GM21576 (cell line): ENCODE measurements at regions not wholly inside any gene's neighbourhood (a gene's known extent, or its start where the extent isn't known, plus 50 kb on each side); places are given as distances from the start of the nearest gene placed in this dataset.
A peak's percentile ranks its signal among the peaks of the same experiment; 100 is the strongest.
"Not testable (repeated sequence)": the region's sequence is repeated elsewhere in the genome, so short reads cannot be mapped to it uniquely, and the experiment has no call there.

Source experiments
- ATAC-seq: cut with Tn5 transposase; IDR thresholded peaks from one replicate; pipeline ENCODE4 v1.9.1; 2021; ENCODE audit warnings: mild to moderate bottlenecking, moderate library complexity; ENCODE audit not compliant: unreplicated experiment

DNA sequence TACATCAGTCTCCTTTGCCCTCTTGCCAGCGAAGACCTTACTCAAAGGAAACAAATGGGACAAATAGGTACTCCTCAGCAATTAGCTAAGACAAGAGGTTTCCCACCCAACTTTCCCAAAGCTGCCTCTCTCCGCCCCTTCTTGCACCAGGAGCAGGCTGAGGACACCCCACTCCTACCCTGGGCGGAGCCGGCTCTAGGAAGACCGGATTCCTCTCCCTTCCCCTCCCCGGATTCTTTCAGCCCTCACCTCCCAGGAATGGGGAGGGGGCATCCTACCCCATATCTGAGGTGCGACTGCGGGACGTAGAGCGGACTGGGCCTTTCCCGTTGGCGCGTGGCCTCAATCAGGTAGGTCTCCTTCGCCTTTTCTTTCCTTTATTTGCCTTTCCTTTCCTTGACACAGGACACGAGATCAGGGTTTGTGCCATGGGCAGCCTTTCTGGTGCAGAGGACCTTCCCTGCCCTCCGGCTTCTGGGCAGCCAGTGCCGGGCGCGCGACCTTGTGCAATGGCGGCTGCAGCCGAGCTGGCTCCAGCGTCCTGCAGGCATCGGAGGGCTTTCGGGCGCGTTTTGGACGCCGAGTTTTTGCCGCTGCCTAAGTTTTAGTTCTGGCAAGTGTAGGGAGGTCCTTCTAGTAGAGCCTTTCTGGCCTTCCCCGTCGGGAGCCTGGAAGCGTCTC, 279.9 kb downstream of the PLS3 start:
- not testable (repeated sequence) for ATAC-seq

DNA sequence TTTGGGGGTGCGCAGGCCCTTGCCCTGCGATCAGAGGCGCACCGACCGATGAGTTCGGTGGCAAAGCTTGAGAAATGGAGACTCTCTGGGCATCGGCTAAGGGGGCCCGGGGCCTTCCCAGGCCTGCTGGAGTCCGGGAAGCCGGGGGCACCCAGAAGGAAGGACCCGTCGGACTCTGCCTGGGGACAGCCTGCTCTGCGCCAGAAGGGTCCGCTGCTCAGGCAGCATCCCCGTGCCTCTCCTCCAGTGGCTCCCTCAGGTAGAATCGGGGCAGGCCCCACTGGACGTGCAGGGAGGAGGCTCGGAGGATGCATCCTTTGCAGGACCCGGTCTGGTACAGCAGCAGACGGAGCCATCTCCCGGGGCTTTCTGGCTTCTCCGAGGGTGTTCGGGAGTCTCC, 290.0 kb downstream of the PLS3 start:
- not testable (repeated sequence) for ATAC-seq

DNA sequence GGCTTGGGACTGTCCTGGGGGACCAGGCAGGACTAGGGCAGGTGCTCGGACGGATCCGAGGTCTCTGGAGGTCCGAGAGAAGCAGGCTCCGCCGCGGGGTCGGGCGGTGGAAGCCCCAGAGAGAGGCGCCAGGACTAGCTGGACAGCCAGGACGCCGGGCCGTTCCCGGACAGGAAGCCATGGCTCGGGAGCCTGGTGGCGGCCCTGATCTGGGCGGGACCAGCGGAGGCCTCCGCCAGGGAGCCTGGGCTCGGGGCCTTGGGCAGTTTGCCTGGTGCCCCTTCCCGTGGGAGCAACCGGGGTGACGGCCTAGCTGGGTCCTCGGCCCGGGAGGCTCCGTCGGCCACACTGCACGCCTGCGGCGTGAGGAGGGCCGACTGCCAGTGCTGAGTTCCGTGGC, 292.3 kb downstream of the PLS3 start:
- ATAC-seq, result not testable (repeated sequence)

DNA sequence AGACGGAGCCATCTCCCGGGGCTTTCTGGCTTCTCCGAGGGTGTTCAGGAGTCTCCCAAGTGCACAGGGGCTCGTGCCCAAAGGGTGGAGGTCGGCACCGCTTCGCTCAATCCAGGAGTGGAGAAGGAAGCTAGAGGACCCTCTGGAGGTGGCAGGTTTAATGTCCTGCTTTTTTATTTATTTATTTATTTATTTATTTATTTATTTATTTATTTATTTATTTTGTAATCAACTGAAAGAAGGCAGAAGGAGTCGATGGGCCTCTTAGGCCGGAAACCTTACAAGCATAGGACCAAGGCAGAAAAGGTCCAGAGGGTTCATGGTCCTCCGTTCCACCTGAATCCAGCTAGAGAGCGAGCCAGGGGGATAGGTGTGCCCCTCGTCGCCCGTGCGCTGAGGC, 289.4 kb upstream of the AGTR2 start:
- not testable (repeated sequence) for ATAC-seq

DNA sequence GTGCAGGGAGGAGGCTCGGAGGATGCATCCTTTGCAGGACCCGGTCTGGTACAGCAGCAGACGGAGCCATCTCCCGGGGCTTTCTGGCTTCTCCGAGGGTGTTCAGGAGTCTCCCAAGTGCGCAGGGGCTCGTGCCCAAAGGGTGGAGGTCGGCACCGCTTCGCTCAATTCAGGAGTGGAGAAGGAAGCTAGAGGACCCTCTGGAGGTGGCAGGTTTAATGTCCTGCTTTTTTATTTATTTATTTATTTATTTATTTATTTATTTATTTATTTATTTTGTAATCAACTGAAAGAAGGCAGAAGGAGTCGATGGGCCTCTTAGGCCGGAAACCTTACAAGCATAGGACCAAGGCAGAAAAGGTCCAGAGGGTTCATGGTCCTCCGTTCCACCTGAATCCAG, 286.4 kb upstream of the AGTR2 start:
- not testable (repeated sequence) for ATAC-seq

GRCh38 chrX:115888041-115888440, 282.5 kb upstream of the AGTR2 start:
- not testable (repeated sequence) for ATAC-seq

DNA sequence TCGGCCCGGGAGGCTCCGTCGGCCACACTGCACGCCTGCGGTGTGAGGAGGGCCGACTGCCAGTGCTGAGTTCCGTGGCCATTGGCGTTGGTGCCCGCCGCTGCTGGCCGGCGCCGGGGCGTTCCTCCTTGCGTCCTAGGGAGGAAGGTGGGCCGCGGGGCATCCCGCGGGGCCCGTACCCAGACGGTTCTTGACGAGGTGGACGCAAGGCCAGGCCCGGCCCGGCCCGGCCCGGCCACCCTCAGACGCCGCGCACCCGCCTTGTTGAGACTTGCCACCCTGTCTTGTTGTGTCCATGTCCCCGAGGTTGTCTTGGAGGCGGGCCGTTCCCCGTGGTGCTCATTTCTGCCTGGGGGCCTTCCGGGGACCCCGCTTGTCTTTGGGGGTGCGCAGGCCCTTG, 282.0 kb upstream of the AGTR2 start:
- ATAC-seq, result not testable (repeated sequence)

DNA sequence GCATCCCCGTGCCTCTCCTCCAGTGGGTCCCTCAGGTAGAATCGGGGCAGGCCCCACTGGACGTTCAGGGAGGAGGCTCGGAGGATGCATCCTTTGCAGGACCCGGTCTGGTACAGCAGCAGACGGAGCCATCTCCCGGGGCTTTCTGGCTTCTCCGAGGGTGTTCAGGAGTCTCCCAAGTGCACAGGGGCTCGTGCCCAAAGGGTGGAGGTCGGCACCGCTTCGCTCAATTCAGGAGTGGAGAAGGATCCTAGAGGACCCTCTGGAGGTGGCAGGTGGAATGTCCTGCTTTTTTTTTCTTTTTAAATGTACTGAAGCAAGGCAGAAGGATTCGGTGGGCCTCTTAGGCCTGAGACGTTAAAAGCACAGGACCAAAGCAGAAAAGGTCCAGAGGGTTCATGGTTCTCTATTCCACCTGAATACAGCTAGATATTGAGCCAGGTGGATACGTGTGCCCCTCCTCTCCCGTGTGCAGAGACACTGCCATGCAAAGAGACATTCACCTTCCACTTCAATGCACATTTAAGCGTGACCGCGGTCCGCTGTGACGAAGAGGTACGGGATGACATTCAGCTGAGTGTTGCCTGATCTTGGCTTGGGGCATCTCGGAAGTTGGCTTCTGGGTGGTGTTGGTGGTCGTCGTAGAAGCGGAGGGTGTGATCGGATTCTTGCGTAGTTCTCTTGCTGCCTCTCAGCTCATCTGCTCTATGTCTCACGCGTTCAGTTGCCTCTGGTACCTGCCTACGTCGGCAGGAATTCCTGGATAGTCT, 281.2 kb upstream of the AGTR2 start:
- ATAC-seq, result no peak

DNA sequence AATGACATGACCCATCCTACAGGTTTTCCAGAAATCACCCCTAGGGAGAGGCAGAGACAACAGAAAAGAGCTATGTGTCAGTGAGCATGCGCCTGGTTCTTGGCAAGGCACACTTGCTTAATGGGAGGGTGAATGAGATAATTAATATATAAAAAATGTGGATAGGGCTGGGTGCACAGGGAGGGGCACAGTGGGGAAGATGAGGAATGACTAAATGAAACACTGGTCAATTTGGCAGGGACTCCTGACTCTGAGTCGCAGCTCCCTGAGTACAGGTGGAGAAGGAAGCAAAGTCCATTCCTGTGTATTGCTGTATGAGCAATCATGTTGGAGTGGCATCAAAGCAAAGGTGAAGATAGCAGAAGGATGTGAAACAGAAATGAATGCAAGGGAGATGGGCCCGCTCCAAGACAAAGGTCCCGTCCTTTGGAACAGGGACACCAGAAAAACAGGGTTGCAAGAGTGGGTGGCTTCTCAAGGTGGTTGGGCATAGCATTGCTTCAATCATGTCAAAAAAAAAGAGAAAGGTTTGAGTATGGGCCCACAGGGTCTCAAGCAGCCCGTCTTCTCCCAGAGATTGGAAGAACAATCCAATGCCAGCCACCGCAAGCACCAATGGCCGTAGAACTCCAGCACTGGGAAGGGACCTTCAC, 278.4 kb upstream of the AGTR2 start:
- ATAC-seq, result no peak

DNA sequence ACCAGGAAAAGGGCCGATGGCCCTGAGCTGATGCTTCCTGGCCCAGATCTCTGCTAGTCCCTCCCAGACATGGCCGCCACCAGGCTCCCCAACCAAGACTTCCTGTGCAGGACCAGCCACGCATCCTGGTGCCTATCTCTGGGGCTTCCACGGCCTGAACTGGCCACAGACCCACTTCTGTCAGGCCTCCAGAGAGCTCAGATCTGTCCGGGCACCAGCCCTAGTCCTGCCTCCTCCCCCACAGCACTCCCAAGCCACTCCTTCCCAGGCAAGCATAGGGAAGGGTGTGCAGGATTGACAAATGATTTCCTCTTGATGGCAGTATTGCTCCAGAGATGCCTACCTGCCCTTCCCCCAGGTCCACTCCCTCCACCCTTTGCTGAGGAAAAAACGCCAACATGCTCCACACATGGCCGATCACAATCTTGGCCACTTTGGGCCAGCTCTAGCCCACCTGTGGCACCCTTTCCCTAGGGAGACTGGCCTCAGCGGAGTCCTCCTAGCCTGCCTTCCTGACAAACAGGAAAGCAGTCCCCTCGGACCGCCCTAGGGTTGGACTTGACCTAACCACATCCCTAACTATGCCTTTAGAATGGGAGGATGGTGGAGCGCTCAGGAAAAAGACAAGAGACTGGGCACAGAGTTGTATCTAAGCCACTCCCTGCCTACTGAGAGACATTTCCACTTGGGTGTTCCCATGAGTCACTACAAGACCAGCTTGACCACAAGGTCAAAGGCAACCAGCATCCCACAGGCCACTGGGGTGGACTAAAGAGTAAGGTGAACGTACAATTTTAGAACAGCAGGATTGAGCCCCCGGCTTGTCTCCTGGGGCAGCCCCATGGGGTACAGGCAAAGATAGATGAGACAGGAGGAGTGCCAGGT, 277.5 kb upstream of the AGTR2 start:
- peak; percentile 65 for ATAC-seq

- no peak for ATAC-seq
These were observed 276.5 kb upstream of the AGTR2 start for GRCh38 chrX:115894087-115894486.

GRCh38 chrX:115895678-115896329, 274.7 kb upstream of the AGTR2 start:
- no peak for ATAC-seq

- no peak for ATAC-seq
These were observed 274.2 kb upstream of the AGTR2 start for GRCh38 chrX:115896362-115896761.

GRCh38 chrX:115897956-115898355, 272.6 kb upstream of the AGTR2 start:
- ATAC-seq, result no peak

DNA sequence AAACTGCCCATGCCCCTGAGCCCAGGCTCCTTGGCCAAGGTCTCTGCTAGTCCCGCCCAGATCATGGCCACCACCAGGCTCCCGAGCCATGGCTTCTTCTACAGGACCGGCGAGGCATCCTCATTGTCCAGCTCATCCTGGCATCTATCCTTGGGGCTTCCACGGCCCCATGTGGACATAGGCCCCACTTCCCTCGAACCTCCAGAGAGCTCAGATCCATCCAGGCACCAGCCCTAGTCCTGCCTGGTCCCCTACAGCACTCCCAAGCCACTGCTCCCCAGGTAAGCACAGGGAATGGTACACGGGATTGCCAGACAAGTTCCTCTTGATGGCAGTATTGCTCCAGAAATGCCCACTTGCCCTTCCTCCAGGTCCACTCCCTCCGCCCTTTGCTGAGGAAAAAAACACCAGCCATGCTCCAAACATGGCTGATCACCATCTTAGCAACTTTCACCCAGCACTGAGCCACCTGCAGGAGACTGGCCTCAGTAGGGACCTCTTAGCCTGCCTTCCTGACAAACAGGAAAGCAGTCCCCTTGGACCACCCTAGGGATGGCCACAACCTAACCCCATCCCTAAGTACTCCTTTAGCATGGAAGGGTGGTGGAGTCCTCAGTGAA, 272.1 kb upstream of the AGTR2 start:
- ATAC-seq, result peak; percentile 79

DNA sequence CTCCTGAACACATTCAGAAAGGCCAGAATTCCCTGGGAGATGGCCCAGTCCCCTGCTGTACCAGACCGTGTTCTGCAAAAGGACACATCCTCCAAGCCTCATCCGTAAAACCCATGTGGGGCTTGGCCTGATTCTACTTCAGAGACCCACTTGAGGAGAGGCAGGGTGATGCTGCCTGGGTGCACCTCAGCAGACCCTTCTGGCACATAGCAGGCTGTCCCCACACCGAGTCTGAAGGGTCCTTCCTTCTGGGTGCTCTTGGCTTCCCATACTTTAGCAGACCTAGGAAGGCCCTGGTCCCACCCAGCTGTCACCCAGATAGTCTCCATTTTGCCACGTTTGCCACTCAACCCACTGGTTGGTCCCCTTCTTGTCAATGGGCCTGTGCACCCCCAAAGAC, 270.1 kb upstream of the AGTR2 start:
- ATAC-seq, result no peak

- no peak for ATAC-seq
These were observed 269.3 kb upstream of the AGTR2 start for GRCh38 chrX:115901241-115901640.

DNA sequence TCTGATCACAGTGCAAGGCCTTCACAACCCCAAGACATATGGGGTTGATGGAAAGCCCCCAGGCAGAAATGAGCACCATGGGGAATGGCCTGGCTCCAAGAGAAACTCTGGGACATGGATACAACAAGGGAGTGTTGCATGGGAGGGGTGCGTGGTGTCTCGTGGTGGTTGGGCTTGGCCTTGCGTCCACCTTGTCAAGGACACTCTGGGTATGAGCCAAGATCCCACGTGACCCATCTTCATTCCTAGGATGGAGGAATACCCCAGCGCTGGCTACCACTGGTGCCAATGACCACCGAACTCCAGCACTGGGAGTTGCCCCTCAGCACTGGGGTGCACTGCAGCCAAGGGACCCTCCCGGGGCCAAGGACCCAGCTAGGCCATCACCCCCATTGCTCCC, 267.5 kb upstream of the AGTR2 start:
- no peak for ATAC-seq

DNA sequence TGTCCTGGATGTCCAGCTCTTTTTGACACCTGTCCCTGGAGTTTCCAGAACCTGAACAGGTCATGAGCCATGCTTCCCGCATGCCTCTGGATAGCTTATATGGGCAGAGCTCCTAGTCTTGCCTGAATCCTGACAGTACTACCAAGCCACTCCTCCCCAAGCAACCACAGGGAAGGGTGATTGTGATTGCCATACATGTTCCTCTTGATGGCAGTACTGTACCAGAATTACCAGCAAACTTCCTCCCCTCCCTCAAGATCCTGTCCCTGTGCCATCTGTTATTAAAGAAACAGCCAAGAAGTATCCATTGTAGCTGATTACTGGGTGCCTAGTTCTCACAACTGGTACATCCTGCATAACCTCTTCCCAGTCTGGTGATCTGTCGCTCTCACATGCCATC, 264.3 kb upstream of the AGTR2 start:
- ATAC-seq, result no peak

- ATAC-seq, result no peak
These were observed 263.7 kb upstream of the AGTR2 start for GRCh38 chrX:115906881-115907280.
